ENCODE measurements at regions not wholly inside any gene's neighbourhood (a gene's known extent, or its start where the extent isn't known, plus 50 kb on each side); places are given as distances from the start of the nearest gene placed in this dataset.
"Not testable (repeated sequence)": the region's sequence is repeated elsewhere in the genome, so short reads cannot be mapped to it uniquely, and the experiment has no call there.

GRCh38 chr4:55028196-55028595, 97.2 kb downstream of the KDR start:
- DNase-seq (ENCODE audit: low spot score), result no peak

- no peak for DNase-seq (ENCODE audit: low spot score)
Measured at GRCh38 chr4:55027596-55027995, 97.8 kb downstream of the KDR start.

- not testable (repeated sequence) for DNase-seq (ENCODE audit: low spot score)
Measured at GRCh38 chr4:55025456-55025855, 99.9 kb downstream of the KDR start.

GRCh38 chr4:55023030-55023429, 102.4 kb downstream of the KDR start:
- DNase-seq (ENCODE audit: low spot score), result no peak

- DNase-seq (ENCODE audit: low spot score), result no peak
Measured at GRCh38 chr4:55021214-55021613, 104.2 kb downstream of the KDR start.

GRCh38 chr4:55020131-55020530, 105.3 kb downstream of the KDR start:
- DNase-seq (ENCODE audit: low spot score), result no peak

- DNase-seq (ENCODE audit: low spot score), result no peak
Measured at GRCh38 chr4:55018978-55019377, 106.4 kb downstream of the KDR start.

GRCh38 chr4:55018521-55018920, 106.9 kb downstream of the KDR start:
- no peak for DNase-seq (ENCODE audit: low spot score)

- no peak for DNase-seq (ENCODE audit: low spot score)
Measured at GRCh38 chr4:55017406-55017805, 108.0 kb downstream of the KDR start.

- no peak for DNase-seq (ENCODE audit: low spot score)
Measured at GRCh38 chr4:55016131-55016530, 109.3 kb downstream of the KDR start.

- DNase-seq (ENCODE audit: low spot score), result no peak
Measured at GRCh38 chr4:55014876-55015275, 110.5 kb downstream of the KDR start.

GRCh38 chr4:55013431-55013955, 111.9 kb downstream of the KDR start:
- DNase-seq (ENCODE audit: low spot score), result no peak

GRCh38 chr4:55012363-55013230, 112.8 kb downstream of the KDR start:
- no peak for DNase-seq (ENCODE audit: low spot score)

- no peak for DNase-seq (ENCODE audit: low spot score)
Measured at GRCh38 chr4:55011761-55012160, 113.6 kb downstream of the KDR start.

GRCh38 chr4:55010550-55010949, 114.8 kb downstream of the KDR start:
- DNase-seq (ENCODE audit: low spot score), result no peak

- DNase-seq (ENCODE audit: low spot score), result no peak
Measured at GRCh38 chr4:55008166-55009056, 117.0 kb downstream of the KDR start.

- DNase-seq (ENCODE audit: low spot score), result no peak
Measured at GRCh38 chr4:55005910-55006309, 119.5 kb downstream of the KDR start.

GRCh38 chr4:55004831-55005230, 120.6 kb downstream of the KDR start:
- DNase-seq (ENCODE audit: low spot score), result no peak

GRCh38 chr4:55002431-55002830, 123.0 kb downstream of the KDR start:
- DNase-seq (ENCODE audit: low spot score), result no peak

- no peak for DNase-seq (ENCODE audit: low spot score)
Measured at GRCh38 chr4:55001538-55001937, 123.9 kb downstream of the KDR start.

GRCh38 chr4:54999003-54999402, 126.4 kb downstream of the KDR start:
- no peak for DNase-seq (ENCODE audit: low spot score)

GRCh38 chr4:54993473-54994026, 131.8 kb downstream of the KDR start:
- DNase-seq (ENCODE audit: low spot score), result not testable (repeated sequence)

Measured in activated CD4-positive, alpha-beta T cell treated with anti-CD3 and anti-CD28 coated beads, Interleukin-2, Interleukin-4, amounts not matched to agents 100 ng/mL and 50 ng/mL, durations not matched to agents 16 hours and 8 hours (primary cell).